DMS79 treated with DMSO at 0.1 percent for 48 hours (cell line): ENCODE measurements at regions not wholly inside any gene's neighbourhood (a gene's known extent, or its start where the extent isn't known, plus 50 kb on each side); places are given as distances from the start of the nearest gene placed in this dataset.
A peak's percentile ranks its signal among the peaks of the same experiment; 100 is the strongest.

ENCODE experiments used
- DNase-seq: peaks from one replicate; lab custom pipeline; 2025; lab: John Stamatoyannopoulos, UW

- no peak for DNase-seq
Observed at GRCh38 chr16:86061318-86061695, 162.3 kb downstream of the IRF8 start.

GRCh38 chr16:86061721-86062120 is 162.8 kb downstream of the IRF8 start:
- no peak for DNase-seq

- DNase-seq, result no peak
Observed at GRCh38 chr16:86062271-86062965, 163.5 kb downstream of the IRF8 start.

- no peak for DNase-seq
Observed at GRCh38 chr16:86063760-86064405, 164.9 kb downstream of the IRF8 start.

GRCh38 chr16:86064431-86065250 is 165.7 kb downstream of the IRF8 start:
- DNase-seq, result no peak

GRCh38 chr16:86065711-86066110 is 166.7 kb downstream of the IRF8 start:
- DNase-seq, result no peak

GRCh38 chr16:86066811-86067210 is 167.8 kb downstream of the IRF8 start:
- no peak for DNase-seq

- DNase-seq, result no peak
Observed at GRCh38 chr16:86067516-86067915, 168.6 kb downstream of the IRF8 start.

- no peak for DNase-seq
Observed at GRCh38 chr16:86067936-86068335, 169.0 kb downstream of the IRF8 start.

GRCh38 chr16:86068722-86069121 is 169.8 kb downstream of the IRF8 start:
- no peak for DNase-seq

GRCh38 chr16:86069736-86070298 is 170.9 kb downstream of the IRF8 start:
- DNase-seq, result no peak

GRCh38 chr16:86070484-86070883 is 171.5 kb downstream of the IRF8 start:
- DNase-seq, result no peak

GRCh38 chr16:86070971-86071370 is 172.0 kb downstream of the IRF8 start:
- DNase-seq, result no peak

GRCh38 chr16:86071611-86072240 is 172.8 kb downstream of the IRF8 start:
- DNase-seq, result no peak

- peak; percentile 28 for DNase-seq
Observed at GRCh38 chr16:86072328-86073102, 173.6 kb downstream of the IRF8 start.

- no peak for DNase-seq
Observed at GRCh38 chr16:86073103-86073625, 174.2 kb downstream of the IRF8 start.

- DNase-seq, result no peak
Observed at GRCh38 chr16:86073763-86074493, 175.0 kb downstream of the IRF8 start.

- DNase-seq, result no peak
Observed at GRCh38 chr16:86074651-86075487, 175.9 kb downstream of the IRF8 start.

GRCh38 chr16:86075488-86075785 is 176.5 kb downstream of the IRF8 start:
- no peak for DNase-seq
